ENCODE measurements at regions not wholly inside any gene's neighbourhood (a gene's known extent, or its start where the extent isn't known, plus 50 kb on each side); places are given as distances from the start of the nearest gene placed in this dataset.

DNA sequence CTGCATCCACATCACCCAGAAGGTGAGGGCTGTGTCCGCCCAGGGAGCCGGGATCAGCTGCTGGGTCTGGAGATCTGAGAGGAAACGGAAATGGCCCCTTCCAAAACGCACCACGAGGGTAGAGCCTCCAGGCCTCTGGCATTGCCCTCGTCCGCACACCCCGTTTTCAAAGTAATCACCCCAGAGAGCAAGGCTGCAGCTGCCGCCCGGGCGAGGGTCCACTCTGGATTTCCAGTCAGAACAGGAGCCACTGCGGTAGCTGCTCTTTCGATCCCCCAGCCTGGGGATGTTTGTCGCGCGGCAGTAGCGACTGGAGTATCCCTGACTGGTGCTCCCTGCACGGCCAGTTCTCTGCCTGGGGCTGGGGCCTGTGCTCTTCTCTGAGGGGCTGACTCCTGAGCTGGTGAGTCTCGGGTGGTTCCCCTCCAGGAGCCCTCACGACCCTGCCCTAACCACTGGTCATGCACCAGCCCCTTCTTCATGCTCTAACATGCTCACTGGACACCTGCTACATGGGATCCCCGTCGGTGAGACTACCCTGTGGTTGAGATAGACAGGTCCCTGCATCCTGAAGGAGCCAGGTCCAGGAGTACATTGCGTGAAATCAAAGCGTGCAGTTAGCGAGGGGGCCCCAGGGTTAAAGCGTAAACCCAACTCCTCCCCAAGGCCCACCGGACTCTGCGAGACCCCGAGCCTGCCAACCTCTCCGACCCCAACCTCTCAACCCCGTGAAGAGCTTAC is 99.2 kb downstream of the FOXL3 start:
- TF ChIP-seq, protein P1, sequence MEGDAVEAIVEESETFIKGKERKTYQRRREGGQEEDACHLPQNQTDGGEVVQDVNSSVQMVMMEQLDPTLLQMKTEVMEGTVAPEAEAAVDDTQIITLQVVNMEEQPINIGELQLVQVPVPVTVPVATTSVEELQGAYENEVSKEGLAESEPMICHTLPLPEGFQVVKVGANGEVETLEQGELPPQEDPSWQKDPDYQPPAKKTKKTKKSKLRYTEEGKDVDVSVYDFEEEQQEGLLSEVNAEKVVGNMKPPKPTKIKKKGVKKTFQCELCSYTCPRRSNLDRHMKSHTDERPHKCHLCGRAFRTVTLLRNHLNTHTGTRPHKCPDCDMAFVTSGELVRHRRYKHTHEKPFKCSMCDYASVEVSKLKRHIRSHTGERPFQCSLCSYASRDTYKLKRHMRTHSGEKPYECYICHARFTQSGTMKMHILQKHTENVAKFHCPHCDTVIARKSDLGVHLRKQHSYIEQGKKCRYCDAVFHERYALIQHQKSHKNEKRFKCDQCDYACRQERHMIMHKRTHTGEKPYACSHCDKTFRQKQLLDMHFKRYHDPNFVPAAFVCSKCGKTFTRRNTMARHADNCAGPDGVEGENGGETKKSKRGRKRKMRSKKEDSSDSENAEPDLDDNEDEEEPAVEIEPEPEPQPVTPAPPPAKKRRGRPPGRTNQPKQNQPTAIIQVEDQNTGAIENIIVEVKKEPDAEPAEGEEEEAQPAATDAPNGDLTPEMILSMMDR (IDR thresholded peaks at IDR 0.05), result no peak
- TF ChIP-seq POLR2A (IDR thresholded peaks at IDR 0.05), result no peak

Measured in heart left ventricle (tissue), 13 donors.